ENCODE measurements at regions not wholly inside any gene's neighbourhood (a gene's known extent, or its start where the extent isn't known, plus 50 kb on each side); places are given as distances from the start of the nearest gene placed in this dataset.

GRCh38 chr11:11770296-11770695 lies 71.5 kb upstream of the USP47 start:
- no peak for TF ChIP-seq CTCF (IDR thresholded peaks at IDR 0.05; ENCODE audit: insufficient read depth, low read length)
- no peak for DNase-seq (ENCODE audit: low read depth)
- no peak overlapping the region for H3K4me3 ChIP-seq (ENCODE audit: low read depth, low read length)

- no peak for DNase-seq (ENCODE audit: low read depth)
- TF ChIP-seq CTCF (IDR thresholded peaks at IDR 0.05; ENCODE audit: insufficient read depth, low read length), result no peak
- no peak overlapping the region for H3K4me3 ChIP-seq (ENCODE audit: low read depth, low read length)
Measured at GRCh38 chr11:11769782-11770181, 72.0 kb upstream of the USP47 start.

GRCh38 chr11:11769362-11769761 lies 72.4 kb upstream of the USP47 start:
- DNase-seq (ENCODE audit: low read depth), result no peak
- no peak overlapping the region for H3K4me3 ChIP-seq (ENCODE audit: low read depth, low read length)
- no peak for TF ChIP-seq CTCF (IDR thresholded peaks at IDR 0.05; ENCODE audit: insufficient read depth, low read length)

GRCh38 chr11:11764423-11764803 lies 77.4 kb upstream of the USP47 start:
- TF ChIP-seq CTCF (IDR thresholded peaks at IDR 0.05; ENCODE audit: insufficient read depth, low read length), result no peak
- no peak for DNase-seq (ENCODE audit: low read depth)
- H3K4me3 ChIP-seq (ENCODE audit: low read depth, low read length), result no peak overlapping the region

GRCh38 chr11:11763796-11764422 lies 77.9 kb upstream of the USP47 start:
- no peak overlapping the region for H3K4me3 ChIP-seq (ENCODE audit: low read depth, low read length)
- no peak for TF ChIP-seq CTCF (IDR thresholded peaks at IDR 0.05; ENCODE audit: insufficient read depth, low read length)
- no peak for DNase-seq (ENCODE audit: low read depth)

GRCh38 chr11:11760838-11761237 lies 80.9 kb upstream of the USP47 start:
- DNase-seq (ENCODE audit: low read depth), result no peak
- no peak overlapping the region for H3K4me3 ChIP-seq (ENCODE audit: low read depth, low read length)
- no peak for TF ChIP-seq CTCF (IDR thresholded peaks at IDR 0.05; ENCODE audit: insufficient read depth, low read length)

GRCh38 chr11:11758603-11759196 lies 83.1 kb upstream of the USP47 start:
- H3K4me3 ChIP-seq (ENCODE audit: low read depth, low read length), result no peak overlapping the region
- DNase-seq (ENCODE audit: low read depth), result no peak
- no peak for TF ChIP-seq CTCF (IDR thresholded peaks at IDR 0.05; ENCODE audit: insufficient read depth, low read length)
